ENCODE measurements at regions not wholly inside any gene's neighbourhood (a gene's known extent, or its start where the extent isn't known, plus 50 kb on each side); places are given as distances from the start of the nearest gene placed in this dataset.

- no TSS peak for BruUV-seq (replicated peaks)
- H3K9me1 ChIP-seq (replicated peaks; ENCODE audit: control insufficient read depth, extremely low read depth, insufficient read depth, low read length), result no peaks in the 10 kb centered on the region
- H3K4me1 ChIP-seq (ENCODE audit: control insufficient read depth, extremely low read depth, insufficient read depth, low read length), result peaks cover 12% of the 10 kb centered on the region
- H2AFZ ChIP-seq (ENCODE audit: low read depth, low read length), result no peak overlapping the region
- TF ChIP-seq MYC (IDR thresholded peaks at IDR 0.05; ENCODE audit: low read depth, low read length) (no peak), CTCF (IDR thresholded peaks at IDR 0.05; ENCODE audit: extremely low read depth in 1 of 2, insufficient read depth in 1 of 2, low read depth in 1 of 2, low read length in 2 of 2) (no peak), MAX (IDR thresholded peaks at IDR 0.05; ENCODE audit: insufficient read depth, insufficient read length) (no peak), POLR2AphosphoS5 (IDR thresholded peaks at IDR 0.05; ENCODE audit: insufficient read depth, low read depth, low read length) (no peak), JUN (IDR thresholded peaks at IDR 0.05; ENCODE audit: borderline replicate concordance, insufficient read depth, insufficient read length, low read depth) (no peak), EZH2 (IDR thresholded peaks at IDR 0.05; ENCODE audit: borderline replicate concordance, low read depth, low read length, severe bottlenecking) (no peak), POLR2A (IDR thresholded peaks at IDR 0.05; ENCODE audit: low read depth, low read length) (no peak), GATA2 (IDR thresholded peaks at IDR 0.05; ENCODE audit: insufficient read depth, insufficient read length, low read depth, low read length) (no peak), FOS (IDR thresholded peaks at IDR 0.05; ENCODE audit: borderline replicate concordance, insufficient read depth, low read length) (no peak)
- FAIRE-seq (no peak), DNase-seq (ENCODE audit: low read depth, low spot score) (no peak)
- ChIA-PET CTCF (no interaction called here), POLR2A (no interaction called here)
- H3K4me3 ChIP-seq (replicated peaks in 1 of 3; ENCODE audit: insufficient read depth in 1 of 3, low read depth in 1 of 3, low read length in 3 of 3), result no peak overlapping the region
- no peaks in the 10 kb centered on the region for H3K27me3 ChIP-seq (ENCODE audit: control insufficient read depth in 2 of 2, insufficient read depth in 2 of 2, low read length in 2 of 2)
- no peak overlapping the region for H3K27ac ChIP-seq (ENCODE audit: insufficient read depth, low read depth, low read length)
- H3K9ac ChIP-seq (replicated peaks; ENCODE audit: extremely low read depth, insufficient read depth, low read length), result no peak overlapping the region
- H3K36me3 ChIP-seq (ENCODE audit: control insufficient read depth in 2 of 2, extremely low read depth in 1 of 2, insufficient read depth in 2 of 2, low read length in 2 of 2), result no peaks in the 10 kb centered on the region
- no peaks in the 10 kb centered on the region for H3K79me2 ChIP-seq (ENCODE audit: control insufficient read depth, insufficient read depth, low read length)
- intact Hi-C loops (cut with micrococcal nuclease) (no loop called here), dilution Hi-C loops (cut with MboI; ENCODE audit: extremely low pct_ligation_motif_present, low sequenced_read_pairs) (no loop called here)
- no peak overlapping the region for H3K4me2 ChIP-seq (ENCODE audit: insufficient read depth, low read length)
- H4K20me1 ChIP-seq (replicated peaks; ENCODE audit: control insufficient read depth, extremely low read depth, insufficient read depth, low read length), result no peaks in the 10 kb centered on the region
- H3K9me3 ChIP-seq (replicated peaks; ENCODE audit: control insufficient read depth, insufficient read depth, low read length), result no peaks in the 10 kb centered on the region
Observed at GRCh38 chr1:232550007-232550406, 79.9 kb downstream of the SIPA1L2 start.

Measured in endothelial cell of umbilical vein (primary cell).